Breast epithelium (tissue), 3 donors: ENCODE measurements at regions not wholly inside any gene's neighbourhood (a gene's known extent, or its start where the extent isn't known, plus 50 kb on each side); places are given as distances from the start of the nearest gene placed in this dataset.

Experiments used
- CTCF ChIP-seq, 3 donors: fragments of 450-650 bp; IDR thresholded peaks; one replicate each; pipeline ENCODE4 v1.5.1; 2016 to 2017; ENCODE audit warnings: antibody characterized with exemption in 3 of 3, mild to moderate bottlenecking in 3 of 3, moderate library complexity in 3 of 3
- POLR2A ChIP-seq: fragments of 450-650 bp; IDR thresholded peaks from one replicate; pipeline ENCODE4 v1.6.1; 2016; ENCODE audit warnings: antibody characterized with exemption, mild to moderate bottlenecking, moderate library complexity
- POLR2AphosphoS5 ChIP-seq, 3 donors: sonication (generic); formaldehyde crosslinking; IDR thresholded peaks; one replicate each; pipeline ENCODE4 v1.6.1; 2017; ENCODE audit warnings: antibody characterized with exemption in 3 of 3

- TF ChIP-seq CTCF (IDR thresholded peaks at IDR 0.05) (no peak), POLR2AphosphoS5 (IDR thresholded peaks at IDR 0.05) (no peak), POLR2A (no peak)
Observed at GRCh38 chr3:110063178-110063577, 725.8 kb upstream of the DPPA4 start.
